Activated naive CD8-positive, alpha-beta T cell (primary cell): ENCODE measurements at regions not wholly inside any gene's neighbourhood (a gene's known extent, or its start where the extent isn't known, plus 50 kb on each side); places are given as distances from the start of the nearest gene placed in this dataset.

Experiments
- H3K27ac Mint-ChIP-seq: one replicate; pipeline ENCODE4 v1.8.0; 2021; ENCODE audit warnings: mixed read lengths
- H3K27me3 Mint-ChIP-seq: one replicate; pipeline ENCODE4 v1.8.0; 2021; ENCODE audit warnings: mixed read lengths
- H3K36me3 Mint-ChIP-seq: one replicate; pipeline ENCODE4 v1.8.0; 2021; ENCODE audit warnings: mixed read lengths
- H3K4me1 Mint-ChIP-seq: one replicate; pipeline ENCODE4 v1.8.0; 2021; ENCODE audit warnings: low read depth, mixed read lengths
- H3K4me3 Mint-ChIP-seq: one replicate; pipeline ENCODE4 v1.8.0; 2021; ENCODE audit warnings: mild to moderate bottlenecking, mixed read lengths
- H3K9me3 Mint-ChIP-seq: one replicate; pipeline ENCODE4 v1.8.0; 2021; ENCODE audit warnings: low read depth, mixed read lengths

GRCh38 chr1:34353409-34353808, 176.7 kb downstream of the C1orf94 start:
- no peaks in the 10 kb centered on the region for H3K36me3 Mint-ChIP-seq
- H3K9me3 Mint-ChIP-seq: no peaks in the 10 kb centered on the region
- H3K27me3 Mint-ChIP-seq: peaks cover 11% of the 10 kb centered on the region
- H3K27ac Mint-ChIP-seq: no peak overlapping the region
- H3K4me1 Mint-ChIP-seq: no peaks in the 10 kb centered on the region
- no peak overlapping the region for H3K4me3 Mint-ChIP-seq

GRCh38 chr1:34354367-34354766, 177.7 kb downstream of the C1orf94 start:
- Mint-ChIP-seq H3K4me1 (no peaks in the 10 kb centered on the region), H3K9me3 (no peaks in the 10 kb centered on the region), H3K36me3 (no peaks in the 10 kb centered on the region), H3K27me3 (peaks cover 13% of the 10 kb centered on the region), H3K4me3 (no peak overlapping the region), H3K27ac (peak overlapping the region; percentile 23)

GRCh38 chr1:34356853-34357252, 180.1 kb downstream of the C1orf94 start:
- H3K9me3 Mint-ChIP-seq: no peaks in the 10 kb centered on the region
- H3K4me1 Mint-ChIP-seq: no peaks in the 10 kb centered on the region
- H3K27me3 Mint-ChIP-seq: peaks cover 22% of the 10 kb centered on the region
- H3K36me3 Mint-ChIP-seq: no peaks in the 10 kb centered on the region
- H3K27ac Mint-ChIP-seq: no peak overlapping the region
- no peak overlapping the region for H3K4me3 Mint-ChIP-seq

- Mint-ChIP-seq H3K9me3 (no peaks in the 10 kb centered on the region), H3K4me1 (no peaks in the 10 kb centered on the region), H3K27ac (no peak overlapping the region), H3K4me3 (no peak overlapping the region), H3K36me3 (no peaks in the 10 kb centered on the region), H3K27me3 (peaks cover 30% of the 10 kb centered on the region)
Observed at GRCh38 chr1:34358636-34359035, 181.9 kb downstream of the C1orf94 start.

GRCh38 chr1:34359411-34359810, 182.7 kb downstream of the C1orf94 start:
- Mint-ChIP-seq H3K4me3 (no peak overlapping the region), H3K9me3 (no peaks in the 10 kb centered on the region), H3K27me3 (peaks cover 30% of the 10 kb centered on the region), H3K36me3 (no peaks in the 10 kb centered on the region), H3K4me1 (no peaks in the 10 kb centered on the region), H3K27ac (no peak overlapping the region)

- no peaks in the 10 kb centered on the region for H3K36me3 Mint-ChIP-seq
- H3K9me3 Mint-ChIP-seq: no peaks in the 10 kb centered on the region
- H3K27ac Mint-ChIP-seq: no peak overlapping the region
- H3K4me3 Mint-ChIP-seq: no peak overlapping the region
- H3K27me3 Mint-ChIP-seq: peaks cover 27% of the 10 kb centered on the region
- no peaks in the 10 kb centered on the region for H3K4me1 Mint-ChIP-seq
Observed at GRCh38 chr1:34360574-34360973, 183.9 kb downstream of the C1orf94 start.

- Mint-ChIP-seq H3K27ac (no peak overlapping the region), H3K4me1 (no peaks in the 10 kb centered on the region), H3K36me3 (no peaks in the 10 kb centered on the region), H3K9me3 (no peaks in the 10 kb centered on the region), H3K4me3 (no peak overlapping the region), H3K27me3 (peaks cover 29% of the 10 kb centered on the region)
Observed at GRCh38 chr1:34361121-34361520, 184.4 kb downstream of the C1orf94 start.

GRCh38 chr1:34361781-34362357, 185.2 kb downstream of the C1orf94 start:
- Mint-ChIP-seq H3K27ac (no peak overlapping the region), H3K36me3 (no peaks in the 10 kb centered on the region), H3K4me3 (no peak overlapping the region), H3K4me1 (peaks cover 2% of the 10 kb centered on the region), H3K27me3 (peaks cover 30% of the 10 kb centered on the region), H3K9me3 (no peaks in the 10 kb centered on the region)

- H3K27me3 Mint-ChIP-seq: peaks cover 31% of the 10 kb centered on the region
- H3K36me3 Mint-ChIP-seq: no peaks in the 10 kb centered on the region
- H3K4me3 Mint-ChIP-seq: no peak overlapping the region
- H3K9me3 Mint-ChIP-seq: no peaks in the 10 kb centered on the region
- no peak overlapping the region for H3K27ac Mint-ChIP-seq
- H3K4me1 Mint-ChIP-seq: peaks cover 5% of the 10 kb centered on the region
Observed at GRCh38 chr1:34362949-34363348, 186.2 kb downstream of the C1orf94 start.

GRCh38 chr1:34363447-34363846, 186.7 kb downstream of the C1orf94 start:
- no peak overlapping the region for H3K4me3 Mint-ChIP-seq
- no peak overlapping the region for H3K27ac Mint-ChIP-seq
- H3K27me3 Mint-ChIP-seq: peaks cover 29% of the 10 kb centered on the region
- peaks cover 5% of the 10 kb centered on the region for H3K4me1 Mint-ChIP-seq
- no peaks in the 10 kb centered on the region for H3K36me3 Mint-ChIP-seq
- H3K9me3 Mint-ChIP-seq: no peaks in the 10 kb centered on the region

GRCh38 chr1:34363915-34364314, 187.2 kb downstream of the C1orf94 start:
- Mint-ChIP-seq H3K9me3 (no peaks in the 10 kb centered on the region), H3K4me3 (no peak overlapping the region), H3K4me1 (peaks cover 5% of the 10 kb centered on the region), H3K27ac (no peak overlapping the region), H3K36me3 (no peaks in the 10 kb centered on the region), H3K27me3 (peaks cover 33% of the 10 kb centered on the region)

- Mint-ChIP-seq H3K27ac (no peak overlapping the region), H3K27me3 (peaks cover 31% of the 10 kb centered on the region), H3K4me3 (no peak overlapping the region)
Observed at GRCh38 chr1:34364376-34364775, 187.7 kb downstream of the C1orf94 start.

GRCh38 chr1:34365295-34365694, 188.6 kb downstream of the C1orf94 start:
- H3K36me3 Mint-ChIP-seq: no peaks in the 10 kb centered on the region
- peaks cover 30% of the 10 kb centered on the region for H3K27me3 Mint-ChIP-seq
- no peak overlapping the region for H3K4me3 Mint-ChIP-seq
- peaks cover 5% of the 10 kb centered on the region for H3K4me1 Mint-ChIP-seq
- H3K9me3 Mint-ChIP-seq: no peaks in the 10 kb centered on the region
- no peak overlapping the region for H3K27ac Mint-ChIP-seq

More at GRCh38 chr1:34364376-34364775, 187.7 kb downstream of the C1orf94 start:
- Mint-ChIP-seq H3K9me3 (no peaks in the 10 kb centered on the region), H3K36me3 (no peaks in the 10 kb centered on the region), H3K4me1 (peaks cover 5% of the 10 kb centered on the region)

- peaks cover 5% of the 10 kb centered on the region for H3K4me1 Mint-ChIP-seq
- H3K4me3 Mint-ChIP-seq: no peak overlapping the region
- no peaks in the 10 kb centered on the region for H3K9me3 Mint-ChIP-seq
- H3K36me3 Mint-ChIP-seq: no peaks in the 10 kb centered on the region
- peaks cover 29% of the 10 kb centered on the region for H3K27me3 Mint-ChIP-seq
- no peak overlapping the region for H3K27ac Mint-ChIP-seq
Observed at GRCh38 chr1:34366875-34367624, 190.3 kb downstream of the C1orf94 start.

- no peaks in the 10 kb centered on the region for H3K9me3 Mint-ChIP-seq
- H3K36me3 Mint-ChIP-seq: no peaks in the 10 kb centered on the region
- H3K27ac Mint-ChIP-seq: no peak overlapping the region
- H3K4me3 Mint-ChIP-seq: no peak overlapping the region
- H3K4me1 Mint-ChIP-seq: peaks cover 5% of the 10 kb centered on the region
- peaks cover 28% of the 10 kb centered on the region for H3K27me3 Mint-ChIP-seq
Observed at GRCh38 chr1:34367954-34368353, 191.2 kb downstream of the C1orf94 start.
